Endothelial cell of umbilical vein (primary cell): ENCODE measurements at regions not wholly inside any gene's neighbourhood (a gene's known extent, or its start where the extent isn't known, plus 50 kb on each side); places are given as distances from the start of the nearest gene placed in this dataset.

ENCODE experiments used
- CTCF ChIP-seq, 2 donors: IDR thresholded peaks; 1 replicate in 1 of 2; 2 replicates in 1 of 2; pipeline ENCODE4 v1.5.1; 2011; ENCODE audit warnings: low read length in 2 of 2, mild to moderate bottlenecking in 2 of 2, moderate library complexity in 2 of 2, control low read depth in 1 of 2, inconsistent platforms in 1 of 2, low read depth in 1 of 2; ENCODE audit not compliant: insufficient read depth in 1 of 2; ENCODE audit errors: extremely low read depth in 1 of 2
- EZH2 ChIP-seq: IDR thresholded peaks from 2 replicates; pipeline ENCODE4 v1.6.1; 2012; ENCODE audit warnings: borderline replicate concordance, low read depth, mild to moderate bottlenecking, moderate library complexity, low read length, inconsistent platforms; ENCODE audit not compliant: severe bottlenecking
- GATA2 ChIP-seq: IDR thresholded peaks from 2 replicates; pipeline ENCODE4 v1.7.0; 2011; ENCODE audit warnings: low read depth, mild to moderate bottlenecking, moderate library complexity, mixed read lengths, low read length; ENCODE audit not compliant: insufficient read length, insufficient read depth
- MAX ChIP-seq: IDR thresholded peaks from 2 replicates; pipeline ENCODE4 v1.6.1; 2011; ENCODE audit not compliant: insufficient read depth, insufficient read length
- MYC ChIP-seq: IDR thresholded peaks from one replicate; pipeline ENCODE4 v1.6.1; 2011; ENCODE audit warnings: mild to moderate bottlenecking, low read depth, low read length
- POLR2A ChIP-seq: IDR thresholded peaks from 2 replicates; pipeline ENCODE4 v1.6.1; 2012; ENCODE audit warnings: low read depth, mild to moderate bottlenecking, control low read depth, low read length
- POLR2AphosphoS5 ChIP-seq: IDR thresholded peaks from 2 replicates; pipeline ENCODE4 v1.6.1; 2012; ENCODE audit warnings: low read depth, mild to moderate bottlenecking, control low read depth, low read length, moderate library complexity; ENCODE audit not compliant: insufficient read depth

GRCh38 chr7:52980129-52980528 is 55.3 kb upstream of the POM121L12 start:
- no peak for TF ChIP-seq CTCF (IDR thresholded peaks at IDR 0.05; ENCODE audit: extremely low read depth in 1 of 2, insufficient read depth in 1 of 2, low read depth in 1 of 2, low read length in 2 of 2)
- TF ChIP-seq MYC: no peak
- no peak for TF ChIP-seq MAX
- no peak for TF ChIP-seq POLR2A
- no peak for TF ChIP-seq POLR2AphosphoS5
- TF ChIP-seq EZH2: no peak
- TF ChIP-seq GATA2: no peak
